ENCODE measurements at regions not wholly inside any gene's neighbourhood (a gene's known extent, or its start where the extent isn't known, plus 50 kb on each side); places are given as distances from the start of the nearest gene placed in this dataset.

DNA sequence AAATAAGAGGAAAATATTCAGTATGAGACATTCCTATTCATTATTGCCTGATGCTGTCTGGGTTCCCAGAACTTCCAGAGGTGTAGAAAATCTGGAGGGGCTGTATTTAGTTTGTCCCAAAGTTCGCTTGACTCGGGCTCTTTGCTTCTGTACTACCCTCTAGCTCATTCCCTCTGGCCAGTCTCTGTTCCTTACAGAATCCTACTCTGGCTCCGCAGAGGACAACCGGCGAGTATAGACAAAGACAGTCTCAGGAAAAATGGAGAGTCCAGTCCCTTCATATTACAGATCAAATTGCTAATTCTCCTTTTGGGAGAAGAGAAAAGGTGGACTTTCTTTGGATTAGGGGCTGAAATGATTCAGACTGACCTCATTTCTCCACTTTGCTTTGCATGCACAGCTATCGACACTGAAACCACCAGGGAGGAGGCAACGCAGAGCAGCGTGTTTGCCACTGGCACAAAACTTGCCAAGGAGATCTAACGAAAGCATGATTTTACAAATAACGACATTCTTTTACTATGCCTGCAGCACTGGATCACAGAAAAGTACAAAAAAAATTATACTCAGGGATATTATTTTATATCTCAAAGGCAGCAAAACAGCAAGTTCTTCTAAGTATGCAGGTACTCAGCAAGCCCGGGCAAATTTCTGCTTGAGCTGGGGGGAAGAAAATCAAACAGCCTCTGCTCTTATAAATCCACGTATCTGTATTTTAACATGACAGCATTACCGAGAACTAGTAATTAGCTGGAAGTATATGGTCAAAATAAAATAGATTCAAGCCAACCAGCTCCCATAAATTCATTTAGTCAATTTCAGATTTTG is 279.7 kb downstream of the NPR3 start:
- DNase-seq (ENCODE audit: low spot score), result peak; percentile 7

DNA sequence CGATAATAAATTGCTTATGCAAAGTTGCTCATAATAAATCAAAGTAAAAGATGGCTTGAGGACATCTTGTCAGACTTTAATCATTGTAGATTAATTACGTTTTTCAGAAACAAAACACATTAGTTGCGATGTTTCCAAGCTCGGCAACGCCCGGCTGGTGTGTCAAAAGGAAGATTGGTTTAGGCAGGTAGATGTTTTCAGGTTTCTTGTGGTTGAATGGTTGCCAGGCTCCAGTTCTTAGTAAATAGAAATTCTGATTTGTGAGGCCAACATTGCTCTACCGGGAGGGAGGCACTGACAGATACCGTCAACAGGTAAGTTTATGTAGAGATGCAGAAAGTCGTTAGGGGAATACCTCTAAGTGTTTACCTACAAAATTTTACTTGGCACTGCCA is 280.3 kb downstream of the NPR3 start:
- no peak for DNase-seq (ENCODE audit: low spot score)

- DNase-seq (ENCODE audit: low spot score), result no peak
These were observed 285.2 kb downstream of the NPR3 start for GRCh38 chr5:32996336-32996735.

DNA sequence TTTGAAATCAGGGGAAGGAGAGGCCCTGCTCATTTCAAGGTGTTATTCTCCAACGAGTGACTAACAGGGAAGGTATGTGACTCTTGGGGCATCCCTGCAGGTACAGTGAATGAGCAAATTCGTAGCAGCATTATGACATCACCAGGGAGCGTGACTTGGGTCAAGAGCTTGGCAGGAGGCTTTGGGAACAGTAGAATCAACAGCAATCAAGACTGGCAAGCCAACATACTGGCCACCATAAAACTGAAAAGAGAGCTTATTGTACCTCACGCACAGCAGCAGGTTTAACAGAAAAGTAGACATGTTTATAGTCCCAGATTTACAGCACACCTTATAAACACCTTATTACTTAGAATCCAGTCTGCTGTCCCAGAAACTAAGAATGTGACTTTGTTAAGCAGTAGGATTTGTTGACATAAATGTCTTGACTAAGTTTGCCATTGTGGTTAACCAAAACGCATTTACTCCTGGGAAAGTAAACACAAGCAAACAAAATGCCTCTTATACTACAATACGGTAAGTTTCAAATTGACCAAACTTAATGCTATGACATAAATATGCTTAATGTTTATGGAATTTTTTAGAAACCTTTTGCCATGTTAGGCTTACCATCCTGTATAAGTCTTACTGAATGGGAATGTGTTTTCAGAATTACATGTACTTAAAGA is 297.8 kb downstream of the NPR3 start:
- DNase-seq (ENCODE audit: low spot score), result no peak

DNA sequence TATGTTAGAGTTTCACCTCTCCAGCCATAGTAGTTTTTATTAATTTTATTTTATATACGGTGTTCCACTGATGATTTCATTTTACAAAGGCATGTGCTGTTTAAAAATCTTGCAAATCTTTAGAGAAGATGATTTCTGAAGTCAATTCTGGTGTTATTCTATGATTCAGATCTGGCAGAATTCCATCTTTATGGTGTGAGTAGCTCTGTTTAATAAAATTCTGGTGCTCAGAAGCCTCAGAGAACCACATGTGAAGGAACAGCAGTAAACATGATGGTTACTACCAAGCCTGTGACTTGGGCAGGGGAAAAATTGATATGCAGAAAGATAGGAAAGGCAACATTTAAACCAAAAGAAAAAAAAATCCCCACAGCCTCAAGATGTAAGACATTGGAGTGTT is 299.7 kb downstream of the NPR3 start:
- DNase-seq (ENCODE audit: low spot score), result peak; percentile 14

- no peak for DNase-seq (ENCODE audit: low spot score)
These were observed 300.7 kb downstream of the NPR3 start for GRCh38 chr5:33011801-33012200.

DNA sequence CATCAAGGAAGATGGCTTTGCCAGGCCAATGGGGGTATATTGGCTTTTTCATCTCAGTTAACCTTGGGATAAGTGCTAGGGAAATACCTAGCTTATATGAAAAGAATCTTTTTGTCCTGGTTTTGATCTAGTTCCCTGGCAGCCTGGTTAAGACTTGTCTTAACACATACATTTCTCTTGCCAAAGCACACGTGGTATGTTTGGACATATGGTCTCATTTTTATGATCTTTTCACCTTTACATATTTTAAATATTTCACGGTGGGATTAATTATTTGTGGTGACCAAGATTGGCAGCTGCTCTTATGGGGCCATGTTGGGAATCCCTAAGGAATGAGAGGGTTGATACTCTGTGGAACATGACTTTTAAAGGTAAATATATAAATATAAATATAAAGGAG is 312.5 kb downstream of the NPR3 start:
- no peak for DNase-seq (ENCODE audit: low spot score)

DNA sequence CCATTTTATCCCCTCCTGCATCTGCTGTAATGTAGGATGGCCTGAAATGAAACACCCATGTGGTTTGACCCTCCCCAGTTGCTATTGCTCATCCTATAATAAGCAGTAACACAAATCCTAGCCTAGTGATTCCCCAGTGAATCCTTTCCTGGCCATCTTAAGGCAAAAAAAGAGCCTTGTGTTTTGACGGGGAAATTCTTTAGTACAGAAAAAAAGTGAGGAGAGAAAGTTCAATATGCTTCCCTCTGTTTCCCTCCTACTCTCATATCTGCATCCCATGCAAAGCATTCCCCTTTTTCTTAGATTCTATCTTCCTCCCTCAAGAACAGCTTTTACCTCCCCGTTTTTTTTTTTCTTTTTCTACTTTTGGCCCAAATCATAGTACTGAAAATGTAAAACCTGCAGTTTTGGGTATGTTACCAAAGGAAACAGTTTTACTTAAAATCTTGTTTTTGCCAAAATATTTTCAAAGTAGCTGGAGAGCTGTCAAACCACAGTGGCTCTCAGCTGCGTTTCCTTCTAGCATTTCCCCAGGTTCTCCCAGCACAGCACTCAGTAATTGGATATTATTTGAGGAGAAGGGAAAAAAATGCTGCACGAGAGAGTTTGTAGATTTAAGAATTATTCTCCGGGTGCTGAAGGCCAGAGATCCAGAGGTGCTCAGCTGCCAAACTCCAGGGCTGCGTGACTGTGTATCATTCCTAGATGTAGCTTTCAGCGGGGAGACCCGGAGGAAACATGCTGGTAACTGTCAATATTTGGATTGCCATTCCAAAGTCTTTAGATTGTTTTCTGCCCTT is 321.4 kb downstream of the NPR3 start:
- peak; percentile 56 for DNase-seq (ENCODE audit: low spot score)

- DNase-seq (ENCODE audit: low spot score), result no peak
These were observed 322.4 kb downstream of the NPR3 start for GRCh38 chr5:33033516-33033915.

DNA sequence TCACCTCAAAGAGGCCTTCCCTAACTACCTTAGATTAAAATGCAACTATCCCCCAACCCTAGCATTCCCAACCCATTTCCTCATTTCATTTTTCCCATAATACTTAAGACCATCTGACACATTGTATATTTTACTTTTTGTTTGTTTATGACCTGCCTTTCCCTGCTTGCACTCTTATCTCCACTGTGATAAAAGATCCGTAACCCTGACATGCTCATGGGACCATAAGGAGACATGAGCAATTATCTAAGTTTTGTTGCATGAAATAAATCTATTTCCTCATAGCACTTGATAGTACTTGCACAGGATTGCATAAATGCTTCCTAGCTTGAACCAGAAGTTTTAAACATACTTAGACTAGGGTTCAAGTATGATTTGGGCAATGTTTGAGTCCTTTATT is 323.7 kb downstream of the NPR3 start:
- DNase-seq (ENCODE audit: low spot score), result no peak

GRCh38 chr5:33035851-33036527 is 324.9 kb downstream of the NPR3 start:
- DNase-seq (ENCODE audit: low spot score), result no peak

- peak; percentile 24 for DNase-seq (ENCODE audit: low spot score)
These were observed 326.0 kb downstream of the NPR3 start for GRCh38 chr5:33037076-33037475.

- no peak for DNase-seq (ENCODE audit: low spot score)
These were observed 330.5 kb downstream of the NPR3 start for GRCh38 chr5:33041586-33041985.

GRCh38 chr5:33043343-33043997 is 332.3 kb downstream of the NPR3 start:
- DNase-seq (ENCODE audit: low spot score), result no peak

GRCh38 chr5:33046091-33046490 is 335.0 kb downstream of the NPR3 start:
- no peak for DNase-seq (ENCODE audit: low spot score)

GRCh38 chr5:33048315-33048714 is 337.2 kb downstream of the NPR3 start:
- DNase-seq (ENCODE audit: low spot score), result no peak

- DNase-seq (ENCODE audit: low spot score), result peak; percentile 42
These were observed 338.2 kb downstream of the NPR3 start for GRCh38 chr5:33049298-33049697.

- DNase-seq (ENCODE audit: low spot score), result peak; percentile 88
These were observed 338.7 kb downstream of the NPR3 start for GRCh38 chr5:33049842-33050241.

DNA sequence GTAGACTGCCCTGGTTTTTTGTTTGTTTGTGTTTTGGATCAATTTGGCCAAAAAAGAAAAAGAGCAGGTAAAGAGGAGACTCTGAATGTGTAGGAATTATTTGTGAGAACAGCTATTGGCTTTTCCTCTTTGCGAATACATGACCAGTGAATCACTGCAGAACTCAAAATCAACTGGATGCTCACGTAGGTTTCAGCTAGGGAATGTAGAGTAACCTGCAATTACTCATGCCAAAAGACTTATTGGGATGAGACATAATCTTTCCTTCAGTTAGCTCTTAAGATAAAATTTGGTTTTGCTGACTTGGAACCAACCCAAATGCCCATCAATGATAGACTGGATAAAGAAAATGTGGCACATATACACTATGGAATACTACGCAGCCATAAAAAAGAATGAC is 348.0 kb downstream of the NPR3 start:
- DNase-seq (ENCODE audit: low spot score), result no peak

DNA sequence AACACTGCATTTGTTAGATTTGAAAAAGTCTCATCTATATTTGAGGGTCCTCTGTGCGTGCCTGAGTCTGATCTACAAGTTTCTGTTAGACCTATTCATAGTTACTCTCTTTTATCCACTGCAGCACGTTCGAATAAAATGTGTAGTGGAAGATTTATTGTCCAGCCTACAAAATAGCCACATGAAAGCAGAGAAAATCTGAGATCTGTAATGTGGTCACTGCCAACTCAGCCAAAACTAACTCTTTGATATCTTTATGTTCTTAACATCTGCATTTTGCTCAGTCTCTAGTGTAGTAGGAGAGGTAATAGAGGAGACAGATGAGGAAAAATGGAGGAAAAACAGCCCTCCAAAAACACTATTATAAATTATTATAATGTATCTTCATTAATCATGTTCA is 354.0 kb downstream of the NPR3 start:
- DNase-seq (ENCODE audit: low spot score), result no peak

DNA sequence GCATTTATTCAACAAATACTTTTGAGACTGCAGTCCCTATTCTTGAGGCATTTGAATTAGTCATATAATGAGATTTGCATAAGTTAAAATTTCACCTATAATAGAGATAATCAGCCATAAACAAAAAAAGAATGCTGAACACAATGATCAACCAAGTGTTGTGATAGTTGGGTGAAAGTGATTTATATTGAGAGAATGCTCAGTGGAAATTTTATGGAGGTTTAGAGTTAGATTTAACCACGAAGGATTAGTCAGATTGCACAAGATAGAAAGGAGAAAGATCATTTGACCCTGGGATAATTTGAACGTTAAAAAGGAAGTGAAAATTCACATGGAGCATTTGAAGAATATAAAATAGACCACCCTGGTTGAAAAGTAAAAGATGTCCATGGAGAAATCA is 356.2 kb downstream of the NPR3 start:
- no peak for DNase-seq (ENCODE audit: low spot score)

- DNase-seq (ENCODE audit: low spot score), result no peak
These were observed 357.7 kb downstream of the NPR3 start for GRCh38 chr5:33068786-33069185.
